OCI-LY7 (cell line): ENCODE measurements at regions not wholly inside any gene's neighbourhood (a gene's known extent, or its start where the extent isn't known, plus 50 kb on each side); places are given as distances from the start of the nearest gene placed in this dataset.

Experiments
- BruUV-seq: library from RNA; stranded (reverse); fragments of 400-500 nt; replicated peaks from 2 replicates; lab custom pipeline; 2021; lab: Mats Ljungman, UMichigan
- CTCF ChIA-PET: fragments of 300-600 bp; sonication (Branson Sonifier 250); formaldehyde crosslinking; loops from one replicate; lab custom pipeline; 2022; ENCODE audit warnings: antibody characterized with exemption; ENCODE audit not compliant: unreplicated experiment; lab: Charles Lee
- POLR2A ChIA-PET: fragments of 300-600 bp; sonication (Branson Sonifier 250); formaldehyde crosslinking; loops from one replicate; lab custom pipeline; 2022; ENCODE audit warnings: antibody characterized with exemption; lab: Charles Lee
- DNase-seq: peaks from one replicate; pipeline ENCODE4 v3.0.0-alpha.2; 2015; ENCODE audit warnings: low spot score
- H2AFZ ChIP-seq: fragments of 200-600 bp; sonication (generic), shearing (Covaris generic); 2 replicates; pipeline ENCODE4 v1.6.1; 2014; ENCODE audit warnings: mild to moderate bottlenecking, antibody characterized with exemption, low read length, moderate library complexity
- H3K27ac ChIP-seq: fragments of 200-600 bp; sonication (generic); 2 replicates; pipeline ENCODE4 v1.5.1; 2014; ENCODE audit warnings: mixed run types, low read depth, mild to moderate bottlenecking, moderate library complexity, low read length, inconsistent platforms; ENCODE audit not compliant: poor library complexity, severe bottlenecking
- H3K36me3 ChIP-seq: fragments of 200-600 bp; sonication (generic); 2 replicates; pipeline ENCODE4 v1.6.1; 2014; ENCODE audit warnings: mild to moderate bottlenecking, antibody characterized with exemption, low read length, moderate library complexity, mixed read lengths; ENCODE audit not compliant: insufficient read depth
- H3K4me1 ChIP-seq: fragments of 200-600 bp; sonication (generic); 2 replicates; pipeline ENCODE4 v1.5.1; 2014; ENCODE audit warnings: mild to moderate bottlenecking, low read length; ENCODE audit not compliant: insufficient read depth, poor library complexity, severe bottlenecking
- H3K4me2 ChIP-seq: fragments of 200-600 bp; sonication (generic); 2 replicates; pipeline ENCODE4 v1.6.1; 2014; ENCODE audit warnings: mild to moderate bottlenecking, low read length
- H3K4me3 ChIP-seq: fragments of 200-600 bp; sonication (generic); 2 replicates; pipeline ENCODE4 v1.5.1; 2014; ENCODE audit warnings: mild to moderate bottlenecking, low read depth, low read length; ENCODE audit not compliant: poor library complexity, severe bottlenecking
- H3K79me2 ChIP-seq: fragments of 200-600 bp; sonication (generic); 2 replicates; pipeline ENCODE4 v1.6.1; 2016; ENCODE audit warnings: low read depth, mild to moderate bottlenecking, low read length, moderate library complexity, mixed read lengths; ENCODE audit not compliant: insufficient read depth
- H3K9me2 ChIP-seq: fragments of 200-600 bp; sonication (generic); 2 replicates; pipeline ENCODE4 v1.6.1; 2016; ENCODE audit warnings: mild to moderate bottlenecking, low read length, mixed read lengths; ENCODE audit not compliant: insufficient read depth
- H3K9me3 ChIP-seq: fragments of 200-600 bp; sonication (generic); 2 replicates; pipeline ENCODE4 v1.6.1; 2014; ENCODE audit warnings: mild to moderate bottlenecking, mixed run types, low read length, mixed read lengths
- H4K20me1 ChIP-seq: fragments of 200-600 bp; sonication (generic); 2 replicates; pipeline ENCODE4 v1.6.1; 2014; ENCODE audit warnings: mild to moderate bottlenecking, antibody characterized with exemption, low read length, moderate library complexity, mixed read lengths; ENCODE audit not compliant: insufficient read depth
- CTCF ChIP-seq: fragments of 200-600 bp; sonication (generic); conservative IDR thresholded peaks from 2 replicates; pipeline ENCODE4 v1.5.1; 2014; ENCODE audit warnings: mild to moderate bottlenecking, antibody characterized with exemption, low read length, moderate library complexity, mixed read lengths
- EZH2phosphoT487 ChIP-seq: fragments of 200-600 bp; sonication (generic); IDR thresholded peaks from 2 replicates; pipeline ENCODE4 v1.6.1; 2018; ENCODE audit warnings: low read depth, borderline replicate concordance, mild to moderate bottlenecking, mixed run types, antibody characterized with exemption, low read length, moderate library complexity, mixed read lengths
- intact Hi-C: fragments of 100-400 bp; cut with micrococcal nuclease; formaldehyde crosslinking; loops from one replicate; pipeline ENCODE4 v1.10.0; 2022; ENCODE audit not compliant: unreplicated experiment

- no peak for DNase-seq
- no peak overlapping the region for H3K4me2 ChIP-seq
- H3K9me3 ChIP-seq, result no peaks in the 10 kb centered on the region
- POLR2A ChIA-PET, result no interaction called here
- no peaks in the 10 kb centered on the region for H3K36me3 ChIP-seq
- CTCF ChIA-PET, result no interaction called here
- no peaks in the 10 kb centered on the region for H3K4me1 ChIP-seq
- H3K9me2 ChIP-seq, result no peaks in the 10 kb centered on the region
- TF ChIP-seq EZH2phosphoT487, result no peak
- no peaks in the 10 kb centered on the region for H3K79me2 ChIP-seq
- BruUV-seq, result no TSS peak
- H2AFZ ChIP-seq, result no peak overlapping the region
- H3K27ac ChIP-seq, result no peak overlapping the region
- no peak overlapping the region for H3K4me3 ChIP-seq
- intact Hi-C loops, result no loop called here
- no peaks in the 10 kb centered on the region for H4K20me1 ChIP-seq
Measured at GRCh38 chr13:47463002-47463401, 538.1 kb downstream of the SUCLA2 start.

GRCh38 chr13:47461816-47462215 is 539.3 kb downstream of the SUCLA2 start:
- no peaks in the 10 kb centered on the region for H4K20me1 ChIP-seq
- no peaks in the 10 kb centered on the region for H3K36me3 ChIP-seq
- CTCF ChIA-PET, result no interaction called here
- no peaks in the 10 kb centered on the region for H3K4me1 ChIP-seq
- no peak for DNase-seq
- no peaks in the 10 kb centered on the region for H3K79me2 ChIP-seq
- no peak overlapping the region for H2AFZ ChIP-seq
- no peak overlapping the region for H3K27ac ChIP-seq
- H3K4me3 ChIP-seq, result no peak overlapping the region
- H3K9me2 ChIP-seq, result no peaks in the 10 kb centered on the region
- no peak overlapping the region for H3K4me2 ChIP-seq
- BruUV-seq, result no TSS peak
- POLR2A ChIA-PET, result interaction anchor here (1.0 kb wide), 1 partner anchor 41 kb away, joined by 6 read pairs; no protein-coding TSS in a partner anchor
- intact Hi-C loops, result no loop called here
- H3K9me3 ChIP-seq, result no peaks in the 10 kb centered on the region
- TF ChIP-seq CTCF, result no peak
- no peak for TF ChIP-seq EZH2phosphoT487

- Histone ChIP-seq H3K4me3 (no peak overlapping the region), H3K36me3 (no peaks in the 10 kb centered on the region), H3K27ac (no peak overlapping the region), H2AFZ (no peak overlapping the region), H3K9me3 (no peaks in the 10 kb centered on the region), H3K79me2 (no peaks in the 10 kb centered on the region), H3K4me1 (no peaks in the 10 kb centered on the region), H3K4me2 (no peak overlapping the region), H4K20me1 (no peaks in the 10 kb centered on the region), H3K9me2 (no peaks in the 10 kb centered on the region)
- CTCF ChIA-PET, result no interaction called here
- peak; percentile 55 for TF ChIP-seq CTCF
- TF ChIP-seq EZH2phosphoT487, result no peak
- no TSS peak for BruUV-seq
- peak; percentile 1 for DNase-seq
- intact Hi-C loops, result no loop called here
- POLR2A ChIA-PET, result interaction anchor here (0.5 to 1.6 kb wide), 2 partner anchors 16 to 403 kb away, joined by 3 read pairs; no protein-coding TSS in a partner anchor
Measured at GRCh38 chr13:47459512-47459911, 541.6 kb downstream of the SUCLA2 start.
